Upper lobe of left lung (tissue), 6 donors: ENCODE measurements at regions not wholly inside any gene's neighbourhood (a gene's known extent, or its start where the extent isn't known, plus 50 kb on each side); places are given as distances from the start of the nearest gene placed in this dataset.

Experiments used
- ATAC-seq, 2 donors: fragments of 200-7000 bp; cut with Tn5 transposase; one replicate each; pipeline ENCODE4 v1.9.1; 2022; ENCODE audit warnings: mild to moderate bottlenecking in 2 of 2, moderate library complexity in 2 of 2; ENCODE audit not compliant: low FRiP score in 2 of 2
- DNase-seq, 2 donors: peaks; one replicate each; pipeline ENCODE4 v3.0.0-alpha.2; 2019 to 2020
- H3K27ac ChIP-seq, 4 donors: fragments of 200-600 bp; sonication (generic); one replicate each; pipeline ENCODE4 v1.5.1; 2016 to 2019
- H3K27me3 ChIP-seq, 4 donors: fragments of 200-600 bp; sonication (generic); one replicate each; pipeline ENCODE4 v1.5.1; 2017 to 2019
- H3K36me3 ChIP-seq, 4 donors: fragments of 200-600 bp; sonication (generic); one replicate each; pipeline ENCODE4 v1.5.1; 2016 to 2019
- H3K4me1 ChIP-seq, 4 donors: fragments of 200-600 bp; sonication (generic); one replicate each; pipeline ENCODE4 v1.5.1; 2018 to 2019
- H3K4me3 ChIP-seq, 4 donors: fragments of 200-600 bp; sonication (generic); one replicate each; pipeline ENCODE4 v1.5.1; 2017 to 2019; ENCODE audit warnings: mild to moderate bottlenecking in 2 of 4, moderate library complexity in 1 of 4
- H3K9me3 ChIP-seq, 4 donors: fragments of 200-600 bp; sonication (generic); one replicate each; pipeline ENCODE4 v1.5.1; 2018 to 2019
- EP300 ChIP-seq, 4 donors: sonication (generic); formaldehyde crosslinking; IDR thresholded peaks; one replicate each; pipeline ENCODE4 v1.5.1; 2017; ENCODE audit warnings: antibody characterized with exemption in 4 of 4, control low read depth in 2 of 4
- POLR2A ChIP-seq, 4 donors: fragments of 450-650 bp; IDR thresholded peaks; one replicate each; pipeline ENCODE4 v1.5.1; 2016 to 2017; ENCODE audit warnings: antibody characterized with exemption in 4 of 4, mild to moderate bottlenecking in 2 of 4
- POLR2AphosphoS5 ChIP-seq, 2 donors: sonication (generic); formaldehyde crosslinking; IDR thresholded peaks; one replicate each; pipeline ENCODE4 v1.5.1; 2017; ENCODE audit warnings: antibody characterized with exemption in 2 of 2
- WGBS, 2 donors: methylation state at CpG; one replicate each; pipeline ENCODE4 v1.1.5; 2017 to 2018; 5-methylcytosine and 5-hydroxymethylcytosine counted together
- TF ChIP-seq, protein P1 (sequence below), 6 experiments: fragments of 450-650 bp in 4 of 6; fragments of 200-600 bp in 2 of 6; sonication (generic) in 2 of 6; IDR thresholded peaks; one replicate each; pipeline ENCODE4 v1.5.1; 2016 to 2019; ENCODE audit warnings: antibody characterized with exemption in 6 of 6
- donor health status: DM: no; HTN: no; CAD: no; lungs with moderate emphysema.
- donor health status: DM: no; HTN: yes; CAD: no; lungs with severe emphysema.

DNA sequence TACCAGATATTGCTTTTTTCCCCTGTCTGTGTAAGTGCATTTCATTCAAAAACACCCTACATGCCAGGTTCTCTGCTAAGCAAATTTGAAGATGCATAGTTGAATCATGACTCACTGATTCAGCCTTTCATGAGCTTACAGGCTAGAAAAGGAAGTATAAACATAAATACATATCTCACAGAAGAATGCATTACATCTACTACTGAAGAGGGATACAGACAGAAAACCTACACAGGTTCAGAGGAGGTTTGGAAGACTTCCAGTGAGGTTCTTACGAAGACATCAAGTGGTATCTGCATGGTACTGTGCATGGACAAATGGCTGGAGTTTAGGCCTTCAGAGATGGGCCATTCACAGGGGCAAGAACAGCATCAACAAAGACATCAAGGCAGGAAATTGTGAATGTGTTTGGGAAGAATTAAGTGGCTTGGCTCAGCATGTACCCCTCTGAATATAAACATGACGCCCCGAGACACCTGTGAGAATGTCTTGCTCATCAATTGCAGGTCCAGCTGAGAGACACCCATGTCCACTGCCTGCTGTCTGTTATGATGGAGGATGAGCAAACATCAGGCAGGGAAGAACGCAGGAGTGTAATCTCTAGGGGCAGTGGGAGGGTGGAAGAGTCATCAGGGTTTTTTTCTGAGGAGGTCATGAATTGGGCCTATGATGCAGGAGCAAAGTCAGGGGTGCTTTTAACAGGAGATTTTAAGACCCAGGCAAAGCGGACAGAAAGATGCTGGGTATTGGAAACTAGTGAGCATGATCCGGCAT lies 105.1 kb upstream of the GALNT15 start:
- ATAC-seq: peak; percentile 34 to 54
- WGBS, 2 donors: 85 to 88% methylated on average over 6 of the region's 6 CpGs
- Histone ChIP-seq H3K9me3 (no peaks in the 10 kb centered on the region), H3K4me3 (no peak overlapping the region), H3K27ac (no peak overlapping the region), H3K36me3 (no peaks in the 10 kb centered on the region), H3K4me1 (peaks cover 8 to 15% (median 12%) of the 10 kb centered on the region in 4 donors), H3K27me3 (no peaks in the 10 kb centered on the region)
- DNase-seq: no peak
- TF ChIP-seq, protein P1, sequence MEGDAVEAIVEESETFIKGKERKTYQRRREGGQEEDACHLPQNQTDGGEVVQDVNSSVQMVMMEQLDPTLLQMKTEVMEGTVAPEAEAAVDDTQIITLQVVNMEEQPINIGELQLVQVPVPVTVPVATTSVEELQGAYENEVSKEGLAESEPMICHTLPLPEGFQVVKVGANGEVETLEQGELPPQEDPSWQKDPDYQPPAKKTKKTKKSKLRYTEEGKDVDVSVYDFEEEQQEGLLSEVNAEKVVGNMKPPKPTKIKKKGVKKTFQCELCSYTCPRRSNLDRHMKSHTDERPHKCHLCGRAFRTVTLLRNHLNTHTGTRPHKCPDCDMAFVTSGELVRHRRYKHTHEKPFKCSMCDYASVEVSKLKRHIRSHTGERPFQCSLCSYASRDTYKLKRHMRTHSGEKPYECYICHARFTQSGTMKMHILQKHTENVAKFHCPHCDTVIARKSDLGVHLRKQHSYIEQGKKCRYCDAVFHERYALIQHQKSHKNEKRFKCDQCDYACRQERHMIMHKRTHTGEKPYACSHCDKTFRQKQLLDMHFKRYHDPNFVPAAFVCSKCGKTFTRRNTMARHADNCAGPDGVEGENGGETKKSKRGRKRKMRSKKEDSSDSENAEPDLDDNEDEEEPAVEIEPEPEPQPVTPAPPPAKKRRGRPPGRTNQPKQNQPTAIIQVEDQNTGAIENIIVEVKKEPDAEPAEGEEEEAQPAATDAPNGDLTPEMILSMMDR (IDR thresholded peaks at IDR 0.05): no peak
- TF ChIP-seq POLR2AphosphoS5 (IDR thresholded peaks at IDR 0.05): peak in 1 of 2 donors; percentile 31

- H3K9me3 ChIP-seq: no peaks in the 10 kb centered on the region
- DNase-seq (no peak), ATAC-seq (no peak)
- 75 to 83% methylated on average over 5 of the region's 5 CpGs for WGBS, 2 donors
- no peak overlapping the region for H3K4me3 ChIP-seq
- H3K36me3 ChIP-seq: no peaks in the 10 kb centered on the region
- peaks cover 0 to 9% (median 3%) of the 10 kb centered on the region in 4 donors for H3K4me1 ChIP-seq
- H3K27ac ChIP-seq: no peak overlapping the region
- no peaks in the 10 kb centered on the region for H3K27me3 ChIP-seq
- TF ChIP-seq POLR2AphosphoS5 (IDR thresholded peaks at IDR 0.05) (no peak), EP300 (IDR thresholded peaks at IDR 0.05) (no peak), POLR2A (IDR thresholded peaks at IDR 0.05) (no peak)
- TF ChIP-seq, protein P1 (IDR thresholded peaks at IDR 0.05): no peak
Measured at GRCh38 chr3:16070707-16071106, 103.8 kb upstream of the GALNT15 start.

- 75 to 81% methylated on average over 6 of the region's 6 CpGs for WGBS, 2 donors
- TF ChIP-seq, protein P1 (IDR thresholded peaks at IDR 0.05): no peak
- TF ChIP-seq POLR2A (IDR thresholded peaks at IDR 0.05) (no peak), POLR2AphosphoS5 (IDR thresholded peaks at IDR 0.05) (no peak), EP300 (IDR thresholded peaks at IDR 0.05) (no peak)
- DNase-seq (no peak), ATAC-seq (no peak)
- Histone ChIP-seq H3K9me3 (no peaks in the 10 kb centered on the region), H3K27ac (no peak overlapping the region), H3K36me3 (no peaks in the 10 kb centered on the region), H3K27me3 (no peaks in the 10 kb centered on the region), H3K4me3 (no peak overlapping the region), H3K4me1 (peaks cover 0 to 9% (median 3%) of the 10 kb centered on the region in 4 donors)
Measured at GRCh38 chr3:16071206-16071605, 103.3 kb upstream of the GALNT15 start.

- TF ChIP-seq POLR2A (IDR thresholded peaks at IDR 0.05): no peak
- TF ChIP-seq POLR2AphosphoS5 (IDR thresholded peaks at IDR 0.05): no peak
- TF ChIP-seq, protein P1 (IDR thresholded peaks at IDR 0.05): no peak
- TF ChIP-seq EP300 (IDR thresholded peaks at IDR 0.05): no peak
- Histone ChIP-seq H3K9me3 (no peaks in the 10 kb centered on the region), H3K4me3 (no peak overlapping the region), H3K36me3 (no peaks in the 10 kb centered on the region), H3K27ac (no peak overlapping the region), H3K4me1 (peaks cover 0 to 9% (median 3%) of the 10 kb centered on the region in 4 donors), H3K27me3 (no peaks in the 10 kb centered on the region)
- ATAC-seq (no peak), DNase-seq (no peak)
- 85 to 94% methylated on average over 1 of the region's 1 CpG for WGBS, 2 donors
Measured at GRCh38 chr3:16072420-16073110, 101.9 kb upstream of the GALNT15 start.
